Prostate gland (tissue), 2 donors: ENCODE measurements at regions not wholly inside any gene's neighbourhood (a gene's known extent, or its start where the extent isn't known, plus 50 kb on each side); places are given as distances from the start of the nearest gene placed in this dataset.

Experiments
- CTCF ChIP-seq, 4 experiments: fragments of 200-600 bp in 2 of 4; fragments of 450-650 bp in 2 of 4; sonication (generic) in 2 of 4; IDR thresholded peaks; 1 replicate in 3 of 4; 2 replicates in 1 of 4; pipeline ENCODE4 v1.5.1; 2016 to 2019; ENCODE audit warnings: antibody characterized with exemption in 4 of 4, mild to moderate bottlenecking in 2 of 4, moderate library complexity in 2 of 4
- POLR2AphosphoS5 ChIP-seq: sonication (generic); formaldehyde crosslinking; IDR thresholded peaks from one replicate; pipeline ENCODE4 v1.6.1; 2017; ENCODE audit warnings: antibody characterized with exemption

DNA sequence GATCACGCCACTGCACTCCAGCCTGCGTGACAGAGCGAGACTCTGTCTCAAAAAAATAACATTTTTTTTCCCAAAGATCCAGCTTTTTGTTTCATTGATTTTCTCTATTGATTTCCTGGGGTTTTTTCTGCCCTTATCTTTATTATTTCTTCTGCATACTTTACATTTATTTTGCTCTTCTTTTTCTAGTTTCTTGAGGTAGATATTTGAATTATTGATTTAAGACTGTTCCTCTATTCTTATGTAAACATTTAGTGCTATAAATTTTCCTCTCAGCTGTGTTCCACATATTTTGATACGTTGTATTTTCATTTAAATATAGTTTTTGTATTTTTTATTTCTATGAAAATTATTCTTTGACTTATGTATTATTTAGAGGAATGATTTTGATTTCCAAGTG lies 89.8 kb downstream of the TEX51 start:
- TF ChIP-seq CTCF (IDR thresholded peaks at IDR 0.05) = no peak
- TF ChIP-seq POLR2AphosphoS5 = no peak
